ENCODE measurements at regions not wholly inside any gene's neighbourhood (a gene's known extent, or its start where the extent isn't known, plus 50 kb on each side); places are given as distances from the start of the nearest gene placed in this dataset.
A peak's percentile ranks its signal among the peaks of the same experiment; 100 is the strongest.

DNA sequence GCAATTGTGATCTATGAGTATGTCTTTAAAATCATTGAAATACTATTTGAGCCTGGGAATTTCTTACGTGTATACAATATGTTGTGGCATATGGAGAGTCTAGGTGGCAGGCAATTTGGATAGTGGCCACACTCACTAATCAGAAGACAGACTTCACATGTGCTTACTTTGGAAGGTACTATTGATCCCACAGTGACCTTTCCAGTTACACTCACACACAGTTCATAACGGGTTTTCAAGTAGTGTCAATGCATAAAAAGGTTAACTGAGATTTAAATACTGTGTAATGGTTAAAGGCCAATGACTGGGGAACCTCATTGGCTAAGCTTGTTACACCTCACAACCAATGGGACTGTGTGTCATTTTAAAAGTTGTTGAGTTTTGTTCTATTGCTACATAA lies 783.2 kb downstream of the RPA4 start:
- no peak for DNase-seq

DNA sequence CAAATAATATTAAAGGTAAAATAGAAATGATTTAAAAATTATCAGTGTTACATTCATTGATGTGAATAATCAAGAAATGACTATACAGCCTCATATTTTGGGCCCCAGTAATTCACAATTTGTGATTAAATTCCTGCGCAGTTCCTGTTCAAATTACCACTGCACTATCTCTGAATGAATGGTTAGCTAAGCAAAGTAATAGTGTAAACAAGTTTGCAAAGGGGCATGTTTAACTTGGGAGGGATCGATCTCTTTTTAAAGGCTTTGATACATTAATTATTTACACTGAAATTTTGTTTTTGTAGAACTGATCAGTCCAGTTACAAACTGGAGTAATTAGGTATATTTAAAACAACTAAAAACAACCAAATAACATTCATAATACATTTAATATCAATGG lies 784.4 kb downstream of the RPA4 start:
- no peak for DNase-seq

DNA sequence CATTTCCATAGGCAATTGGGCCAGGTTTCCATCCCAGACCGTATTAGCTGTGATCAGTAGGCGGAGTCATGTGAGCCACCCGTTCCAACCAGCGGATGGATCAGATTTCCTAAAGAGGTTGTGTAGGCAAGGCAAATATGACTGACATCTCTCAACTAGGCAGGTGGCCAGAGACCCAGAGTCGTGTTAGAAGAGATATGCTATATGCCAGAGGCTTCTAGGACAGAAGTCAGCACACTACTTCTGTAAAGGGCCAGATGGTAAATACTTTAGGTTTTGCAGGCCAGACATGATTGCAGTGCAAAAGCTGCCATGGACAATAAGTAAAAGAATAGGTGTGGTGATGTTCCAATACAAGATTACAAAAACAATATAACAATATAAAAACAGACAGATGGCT lies 788.4 kb downstream of the RPA4 start:
- no peak for DNase-seq

DNA sequence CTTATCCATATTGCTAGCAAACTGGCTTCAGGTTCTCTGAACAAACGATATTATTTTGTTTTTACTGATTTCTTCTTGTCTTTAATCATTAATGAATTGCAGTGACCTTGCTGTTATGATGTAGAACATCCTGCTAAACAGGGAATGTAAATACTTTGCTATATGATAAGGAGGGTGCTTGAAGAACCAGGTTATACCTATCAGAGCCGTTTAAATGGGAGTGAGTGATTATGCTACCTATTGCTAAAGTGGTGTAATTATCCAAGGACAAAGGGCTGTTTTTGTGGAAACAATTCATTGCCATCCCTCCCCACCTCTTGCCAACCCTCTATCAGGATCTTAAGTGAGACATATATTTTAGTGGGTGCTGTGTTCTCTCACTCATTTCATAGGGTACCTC lies 788.9 kb downstream of the RPA4 start:
- DNase-seq = no peak

DNA sequence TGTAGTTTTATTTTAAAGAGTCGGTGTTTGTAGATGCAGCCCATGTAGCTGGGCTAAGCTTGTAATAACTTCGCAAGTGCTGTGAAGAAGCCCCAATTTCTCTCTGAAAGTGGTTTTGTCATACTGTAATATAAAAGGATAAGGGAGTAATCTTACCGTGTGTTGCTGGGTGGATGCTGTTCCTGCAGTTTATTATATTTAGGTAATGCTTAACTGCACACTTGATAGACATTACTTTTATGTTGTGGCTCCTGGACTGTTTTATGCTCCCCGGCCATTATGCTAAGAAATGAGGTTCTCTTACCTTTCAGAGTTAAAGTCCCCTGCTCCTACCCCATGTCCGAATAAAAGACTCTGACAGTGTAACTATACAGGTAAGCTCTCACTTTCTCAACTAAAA lies 789.4 kb downstream of the RPA4 start:
- DNase-seq = no peak

DNA sequence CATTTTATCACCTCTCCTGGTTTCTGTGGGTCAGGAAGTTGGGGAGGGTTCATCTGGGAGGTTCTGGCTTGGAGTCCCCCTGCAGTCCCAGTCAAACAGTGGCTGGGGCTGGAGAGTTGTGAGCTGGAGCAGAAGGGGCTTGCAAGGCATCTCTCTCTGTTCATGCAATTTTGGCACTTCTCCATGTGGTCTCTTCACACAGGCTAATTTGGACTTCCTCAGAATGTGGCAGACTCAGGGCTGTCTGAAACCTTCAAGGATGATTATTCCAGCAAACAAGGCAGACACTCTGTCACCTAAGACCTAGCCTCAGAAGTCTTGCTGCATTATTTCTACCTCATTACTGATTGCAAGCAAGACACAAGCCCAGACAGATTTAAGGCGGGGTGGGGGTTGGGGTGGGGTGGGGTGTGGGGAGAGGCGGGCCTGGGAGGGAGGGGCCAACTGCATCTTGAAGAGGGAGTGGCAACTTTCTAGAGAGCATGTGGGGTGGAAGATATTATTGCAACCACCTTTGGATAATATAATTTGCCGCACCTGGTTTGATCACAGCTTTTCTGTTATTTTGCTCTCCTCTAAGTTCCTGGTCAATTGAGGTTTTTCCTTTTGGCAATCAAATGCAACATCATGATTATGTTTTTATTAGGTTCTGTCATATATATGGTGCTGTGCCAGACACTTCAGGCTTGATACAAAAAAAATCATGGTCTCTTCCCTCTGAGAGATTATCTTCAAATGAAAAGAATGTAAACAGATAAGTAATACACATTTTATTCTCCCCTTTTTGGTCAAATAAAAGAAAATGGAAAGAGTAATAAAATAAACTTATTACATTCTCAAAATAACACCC lies 799.5 kb downstream of the RPA4 start:
- DNase-seq = no peak

DNA sequence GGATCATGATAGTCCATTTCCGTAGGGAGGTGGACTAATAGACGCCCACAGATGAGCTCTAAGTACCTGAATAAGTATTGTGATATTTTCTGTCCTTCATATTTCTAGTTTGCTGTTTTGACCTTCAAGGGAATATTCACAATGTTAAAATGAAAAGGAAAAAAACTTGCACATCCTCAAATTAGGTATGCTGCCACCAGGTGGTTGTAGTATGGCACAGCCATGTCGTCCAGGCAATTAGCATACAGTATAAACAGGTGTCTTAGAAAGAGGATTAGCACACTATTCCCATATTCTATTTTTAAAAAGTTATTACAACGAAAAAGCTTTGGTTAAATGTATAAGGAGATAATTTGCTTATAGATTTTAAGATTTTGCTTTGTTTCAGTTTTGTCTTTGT lies 802.0 kb downstream of the RPA4 start:
- DNase-seq = peak; percentile 9

DNA sequence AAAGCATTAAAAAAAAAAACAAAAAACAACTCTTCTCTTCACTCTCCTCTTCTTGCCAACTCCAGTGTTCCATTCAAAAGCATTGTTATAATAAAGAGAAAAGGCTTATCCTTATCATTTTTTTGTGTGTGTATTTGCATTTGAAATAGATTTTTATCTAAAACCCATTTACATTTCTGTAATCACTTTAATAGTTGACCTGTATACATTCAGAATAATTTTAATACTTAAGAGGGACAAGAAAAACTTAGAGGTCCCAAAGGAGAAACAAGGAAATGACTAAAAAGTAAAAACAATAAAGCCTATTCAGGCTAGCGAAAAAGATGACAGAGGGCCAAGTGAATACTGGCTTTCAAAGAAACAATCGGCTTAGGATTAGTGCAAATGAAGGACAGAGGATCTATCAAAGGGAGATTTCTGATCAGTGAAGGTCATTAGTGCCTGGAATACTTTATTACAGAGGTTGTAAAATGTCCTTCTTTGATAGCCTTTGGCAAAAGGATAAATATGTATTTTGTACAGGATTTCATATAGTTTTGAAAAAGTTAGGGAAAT lies 808.3 kb downstream of the RPA4 start:
- no peak for DNase-seq

DNA sequence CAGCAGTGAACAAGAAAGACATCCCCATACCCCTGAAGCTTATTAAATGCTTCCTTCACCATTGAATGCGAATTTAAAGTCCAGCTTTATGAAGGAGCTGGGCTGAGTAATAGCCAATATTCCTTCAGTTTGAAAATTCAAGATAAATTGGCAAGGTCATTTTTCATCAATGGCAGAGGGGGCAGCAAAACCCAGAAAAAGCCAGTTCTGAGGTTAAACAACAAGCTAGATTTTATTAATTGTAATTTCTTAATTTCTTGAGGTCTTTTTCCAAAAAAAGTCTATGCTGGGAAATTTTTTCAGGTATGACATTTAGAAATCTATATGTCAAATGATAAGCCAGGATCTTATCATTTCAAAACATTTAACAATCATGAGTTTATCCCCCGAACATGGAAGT lies 808.9 kb downstream of the RPA4 start:
- DNase-seq = no peak

DNA sequence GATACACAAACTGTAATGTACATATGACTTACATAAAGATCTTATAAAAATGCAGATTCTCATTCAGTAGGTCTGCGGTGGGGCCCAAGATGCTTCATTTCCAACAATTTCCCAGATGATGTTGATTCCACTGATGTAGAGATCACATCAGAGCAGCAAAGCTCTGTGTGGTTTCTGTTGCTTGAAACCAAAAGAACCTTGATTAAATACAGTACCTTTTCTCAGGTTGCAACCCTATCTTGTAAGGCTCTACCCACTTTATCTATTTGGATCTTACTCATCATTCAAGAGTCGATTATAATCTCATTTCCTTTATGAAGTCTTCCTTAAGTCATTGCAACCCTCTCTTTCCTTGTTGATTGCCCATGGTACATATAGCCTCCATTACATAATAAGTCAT lies 816.8 kb downstream of the RPA4 start:
- no peak for DNase-seq

DNA sequence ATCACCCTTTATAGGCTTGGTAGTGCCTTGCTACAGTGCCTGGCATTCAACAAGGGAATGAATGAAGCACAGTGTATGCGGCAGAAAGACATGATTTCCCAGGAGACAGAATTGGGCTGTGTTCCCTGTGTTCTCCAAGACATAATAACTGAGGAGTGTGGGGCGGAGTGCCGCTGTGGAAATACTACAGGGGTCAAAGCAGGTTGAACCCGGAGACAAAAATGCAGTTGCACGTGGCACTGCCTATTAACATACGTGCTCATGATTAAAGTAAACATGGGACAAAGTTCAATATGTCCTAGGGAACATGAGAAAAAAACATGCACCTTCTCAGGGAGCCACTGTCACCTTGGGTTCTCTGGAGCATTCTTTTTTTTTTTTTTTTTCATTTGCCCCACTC lies 820.8 kb downstream of the RPA4 start:
- DNase-seq = no peak

DNA sequence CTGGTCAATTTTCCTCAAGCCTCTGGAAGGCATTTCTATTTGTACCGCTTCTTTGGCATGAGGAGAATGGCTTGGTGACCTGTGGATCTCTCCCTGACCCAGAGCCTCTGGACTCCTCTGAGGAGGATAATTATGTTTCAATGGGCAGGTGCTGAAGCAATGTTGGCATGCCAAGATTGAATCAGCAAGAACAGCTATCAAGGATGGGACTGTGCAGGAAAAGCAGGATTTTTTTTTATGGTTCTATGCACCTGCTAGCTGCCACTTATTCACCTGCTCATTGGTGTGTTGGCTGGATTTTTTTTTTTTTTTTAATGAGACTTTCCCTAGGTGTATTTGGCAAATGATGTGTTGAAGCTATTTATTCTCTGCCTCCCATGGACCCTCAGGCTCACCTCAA lies 821.2 kb downstream of the RPA4 start:
- no peak for DNase-seq

DNA sequence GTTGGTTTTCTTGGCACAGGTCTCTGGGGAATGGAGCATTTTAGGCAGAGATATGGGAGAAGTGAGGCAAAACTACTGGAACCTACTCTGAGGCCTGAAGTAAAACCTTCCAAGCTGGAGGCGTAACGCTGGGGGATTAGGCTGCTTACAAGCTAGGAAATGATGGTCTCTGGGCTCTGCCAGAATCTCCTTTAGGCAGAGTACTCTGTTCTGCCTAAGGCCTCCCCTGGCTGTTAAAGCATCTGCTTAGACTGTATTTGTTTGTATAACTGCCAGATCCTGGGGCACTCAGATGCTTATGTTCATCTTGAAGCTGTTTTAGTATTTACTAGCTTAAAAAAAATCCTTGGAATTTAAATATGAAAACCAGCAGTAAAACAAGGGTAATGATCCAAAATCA lies 822.2 kb downstream of the RPA4 start:
- DNase-seq = no peak

DNA sequence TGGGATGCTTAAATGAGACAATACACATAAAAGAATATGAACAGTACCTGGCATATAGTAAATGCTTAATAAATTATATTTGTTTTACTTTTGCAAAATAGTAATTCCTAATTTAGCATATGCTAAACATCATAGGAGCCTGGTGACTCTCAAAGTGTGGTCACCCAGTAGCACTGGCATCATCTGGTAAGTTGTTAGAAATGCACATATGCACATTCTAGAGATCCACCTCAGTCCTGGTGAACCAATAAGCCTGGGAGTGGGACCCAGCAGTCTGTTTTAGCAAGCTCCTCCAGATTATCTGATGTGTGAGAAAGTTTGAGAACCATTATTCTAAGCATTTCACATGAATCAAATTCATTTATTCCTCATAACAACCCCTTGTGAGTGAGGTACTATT lies 830.4 kb downstream of the RPA4 start:
- no peak for DNase-seq

DNA sequence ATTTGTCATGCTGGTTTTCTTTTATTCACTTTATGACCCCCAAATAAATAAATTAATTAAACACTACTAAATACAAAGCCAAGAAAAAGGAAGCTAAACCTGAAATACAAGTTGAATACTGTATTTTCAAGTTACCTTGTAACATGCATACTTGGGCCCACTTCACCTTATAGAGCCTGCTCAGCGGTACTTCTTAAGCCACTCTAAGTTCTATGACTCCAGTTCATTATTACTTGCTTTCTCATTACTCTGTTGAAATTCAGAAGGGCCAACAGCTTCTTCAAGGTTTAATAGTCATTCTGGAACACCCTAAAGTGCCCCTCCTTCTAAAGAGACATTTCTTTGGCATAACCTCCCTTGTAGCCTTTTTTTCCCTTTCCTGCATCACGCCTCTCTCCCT lies 844.5 kb downstream of the RPA4 start:
- DNase-seq = no peak

DNA sequence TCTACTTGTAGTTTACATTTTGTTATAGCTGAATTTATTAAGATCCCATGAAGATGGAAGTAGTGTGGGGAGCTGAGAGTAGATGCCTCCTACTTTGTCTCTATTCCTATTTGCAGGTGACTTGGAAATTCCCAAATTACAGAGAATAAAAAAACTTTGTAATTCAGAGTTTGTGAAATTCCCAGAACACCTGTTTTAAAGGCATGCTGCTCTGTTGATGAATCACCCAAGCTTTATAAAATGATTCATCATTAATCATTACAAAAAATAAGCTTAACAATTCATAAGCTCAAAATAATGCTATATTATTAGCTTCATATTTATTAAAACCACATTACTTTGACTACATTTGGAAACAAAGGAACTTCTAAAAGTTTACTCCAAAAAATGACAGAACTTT lies 856.3 kb downstream of the RPA4 start:
- no peak for DNase-seq

DNA sequence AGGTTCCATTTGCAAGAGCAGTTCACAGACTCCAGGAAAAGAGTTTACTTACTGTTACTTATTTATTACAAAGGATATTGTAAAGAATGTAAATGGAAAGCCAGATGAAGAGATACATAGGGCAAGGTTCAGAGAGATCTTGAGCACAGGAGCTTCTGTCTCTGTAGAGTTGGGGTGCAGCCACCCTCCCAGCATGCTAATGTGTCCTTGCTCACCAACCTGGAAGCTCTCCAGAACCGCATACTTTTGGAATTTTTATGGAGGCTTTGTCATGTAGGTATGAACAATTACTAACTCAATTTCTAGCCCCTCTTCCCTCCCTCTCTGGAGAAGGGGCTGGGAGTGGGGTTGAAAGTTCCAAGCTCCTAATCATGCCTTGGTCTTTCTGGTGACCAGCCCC lies 857.2 kb downstream of the RPA4 start:
- DNase-seq = no peak

DNA sequence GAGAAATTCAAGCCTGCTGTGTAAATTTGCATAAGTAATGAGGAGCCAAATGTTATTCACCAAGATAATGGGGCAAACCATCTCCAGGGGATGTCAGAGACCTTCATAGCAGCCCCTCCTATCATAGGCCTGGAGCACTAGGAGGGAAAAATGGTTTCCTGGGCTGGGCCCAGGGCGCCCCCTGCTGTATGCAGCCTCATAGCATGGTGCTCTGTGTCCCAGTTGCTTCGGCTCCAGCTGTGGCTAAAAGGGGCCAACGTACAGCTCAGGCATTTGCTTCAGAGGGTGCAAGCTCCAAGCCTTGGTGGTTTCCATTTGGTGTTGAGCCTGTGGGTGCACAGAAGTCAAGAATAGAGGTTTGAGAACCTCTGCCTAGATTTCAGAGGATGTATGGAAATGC lies 859.3 kb downstream of the RPA4 start:
- no peak for DNase-seq

DNA sequence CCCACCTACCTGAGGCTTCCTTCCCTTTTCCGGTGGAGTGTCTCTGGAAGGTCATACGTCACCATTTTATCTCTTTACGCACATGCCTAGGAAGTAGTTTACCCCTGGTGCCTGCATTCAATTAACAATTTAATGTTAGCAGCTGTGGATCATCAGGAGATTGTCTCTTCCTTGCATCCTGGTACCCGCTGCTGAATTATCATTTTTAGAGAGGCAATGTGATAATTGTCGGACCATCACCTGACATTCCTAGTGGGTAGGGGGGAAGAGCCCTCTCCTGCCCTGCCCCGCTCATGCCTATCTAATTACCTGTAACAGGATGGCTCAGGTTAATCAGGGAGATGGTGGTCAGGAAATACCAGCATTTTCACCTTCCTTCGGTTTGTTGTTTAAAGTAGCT lies 863.6 kb downstream of the RPA4 start:
- DNase-seq = no peak

DNA sequence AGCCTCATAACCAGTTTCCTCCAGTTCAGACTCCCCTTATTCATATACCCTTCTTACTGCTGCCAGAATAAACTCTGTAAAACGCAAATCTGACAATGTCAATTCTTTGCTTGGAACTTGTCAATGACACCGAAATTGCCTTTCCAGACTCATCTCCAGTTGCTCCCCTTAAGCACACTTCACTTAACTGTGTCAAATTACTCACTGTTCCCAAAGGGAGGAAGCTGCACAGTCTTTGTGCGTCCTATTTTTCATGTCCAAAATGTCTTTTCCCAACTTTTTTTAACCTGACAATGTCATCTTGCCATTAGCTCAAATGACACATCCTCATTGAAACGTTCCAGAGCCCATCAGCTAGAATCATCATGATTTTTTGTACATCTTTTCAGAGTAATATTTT lies 867.3 kb downstream of the RPA4 start:
- no peak for DNase-seq

DNA sequence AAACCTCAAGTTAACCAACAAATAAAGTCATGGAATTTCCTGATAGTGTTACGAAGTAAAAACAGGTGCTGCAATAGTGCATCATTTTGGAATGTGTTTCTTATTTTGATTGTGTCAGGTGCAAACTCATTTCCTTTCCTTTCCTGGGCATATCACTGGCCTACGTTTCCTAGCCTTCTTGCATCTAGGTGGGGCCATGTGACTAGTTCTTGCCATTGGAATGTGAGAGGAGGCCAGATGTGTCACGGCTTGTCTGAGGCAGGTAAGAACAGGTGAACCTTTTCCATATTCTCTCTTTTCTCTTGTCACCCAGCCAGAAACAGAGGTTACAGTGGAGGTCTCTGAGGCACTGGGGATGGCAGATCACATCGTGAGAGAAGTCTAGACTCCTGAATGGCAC lies 868.0 kb downstream of the RPA4 start:
- DNase-seq = no peak

DNA sequence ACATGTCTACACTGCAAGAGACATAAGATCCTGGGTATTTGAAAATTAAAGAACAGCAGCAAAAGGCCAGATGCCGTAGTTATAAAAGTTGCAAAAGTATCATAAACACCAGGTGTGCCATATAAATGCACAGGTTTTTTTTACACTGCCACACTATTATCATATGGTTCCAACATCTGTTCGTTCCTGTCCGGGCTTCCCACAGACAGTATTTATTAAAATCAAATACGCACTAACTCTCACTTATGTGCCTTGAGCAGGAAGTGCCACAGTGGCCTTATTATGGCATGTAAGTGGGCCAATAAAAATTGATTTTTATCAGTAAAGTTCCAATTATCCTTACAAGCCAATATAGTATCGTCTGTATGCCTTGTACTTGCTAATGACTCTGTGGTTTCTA lies 873.2 kb downstream of the RPA4 start:
- no peak for DNase-seq

DNA sequence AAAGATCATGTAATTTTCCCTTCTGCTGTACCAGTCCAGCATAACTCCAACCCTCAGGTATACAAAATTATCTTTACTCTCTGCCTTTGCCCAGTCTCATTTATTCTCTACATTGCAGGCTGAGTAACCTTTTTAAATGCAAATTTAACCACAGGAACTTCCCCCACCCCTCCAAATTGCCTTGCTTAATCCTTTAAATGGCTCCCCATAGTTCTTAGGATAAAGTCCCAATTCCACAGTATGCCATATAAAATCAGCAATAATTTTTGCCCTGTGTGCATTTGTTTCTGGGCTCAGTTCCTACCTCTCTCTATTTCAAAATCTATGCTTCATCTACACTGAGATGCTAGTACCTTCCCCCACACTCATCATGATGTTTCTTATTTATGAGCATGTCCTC lies 879.7 kb downstream of the RPA4 start:
- no peak for DNase-seq

DNA sequence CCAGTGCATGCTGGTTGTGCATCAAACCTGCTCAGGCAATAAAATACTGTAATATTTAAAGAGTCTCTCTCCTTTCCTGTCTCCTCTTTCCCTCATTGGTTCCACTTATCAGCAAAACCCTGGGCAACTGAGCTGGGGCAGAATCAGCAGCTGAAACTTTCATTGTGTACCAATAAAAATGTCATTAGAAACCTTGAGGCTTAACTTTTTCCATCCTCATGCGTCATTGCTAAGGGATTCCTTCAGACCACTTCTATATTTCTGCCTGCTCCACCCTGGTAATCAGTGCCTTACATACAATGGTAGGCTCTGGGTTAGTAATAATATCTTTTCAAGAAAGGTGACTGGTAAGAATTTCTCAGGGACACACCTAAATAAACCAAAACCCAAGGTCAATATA lies 880.3 kb downstream of the RPA4 start:
- DNase-seq = no peak

DNA sequence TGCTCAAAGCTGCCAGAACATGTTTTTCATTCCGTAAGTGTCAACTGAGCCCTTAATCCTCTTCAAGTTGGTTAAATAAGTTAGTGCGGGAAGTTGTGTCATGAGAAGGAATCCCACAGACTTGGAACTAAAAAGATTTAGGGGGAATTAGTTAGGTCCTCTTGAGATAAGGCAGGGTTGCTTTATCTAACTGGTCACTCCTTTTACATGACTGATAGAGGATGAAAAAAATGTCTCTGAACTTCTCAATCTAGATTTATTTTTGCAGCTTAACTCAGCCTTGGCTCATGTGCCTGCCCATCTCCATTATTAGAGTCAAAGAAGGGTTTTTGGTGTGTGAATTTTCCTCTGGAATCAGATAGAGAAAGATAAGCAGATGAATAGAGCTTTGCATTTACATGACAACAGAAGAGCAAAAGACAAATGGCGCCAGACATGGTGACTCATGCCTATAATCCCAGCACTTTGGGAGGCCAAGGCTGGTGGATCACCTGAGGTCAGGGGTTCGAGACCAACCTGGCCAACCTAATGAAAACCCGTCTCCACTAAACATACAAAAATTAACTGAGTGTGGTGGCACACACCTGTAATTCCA lies 882.9 kb downstream of the RPA4 start:
- DNase-seq = no peak
